ENCODE measurements at regions not wholly inside any gene's neighbourhood (a gene's known extent, or its start where the extent isn't known, plus 50 kb on each side); places are given as distances from the start of the nearest gene placed in this dataset.

GRCh38 chr21:25054689-25055088 lies 552.6 kb downstream of the MRPL39 start:
- TF ChIP-seq, protein P1, sequence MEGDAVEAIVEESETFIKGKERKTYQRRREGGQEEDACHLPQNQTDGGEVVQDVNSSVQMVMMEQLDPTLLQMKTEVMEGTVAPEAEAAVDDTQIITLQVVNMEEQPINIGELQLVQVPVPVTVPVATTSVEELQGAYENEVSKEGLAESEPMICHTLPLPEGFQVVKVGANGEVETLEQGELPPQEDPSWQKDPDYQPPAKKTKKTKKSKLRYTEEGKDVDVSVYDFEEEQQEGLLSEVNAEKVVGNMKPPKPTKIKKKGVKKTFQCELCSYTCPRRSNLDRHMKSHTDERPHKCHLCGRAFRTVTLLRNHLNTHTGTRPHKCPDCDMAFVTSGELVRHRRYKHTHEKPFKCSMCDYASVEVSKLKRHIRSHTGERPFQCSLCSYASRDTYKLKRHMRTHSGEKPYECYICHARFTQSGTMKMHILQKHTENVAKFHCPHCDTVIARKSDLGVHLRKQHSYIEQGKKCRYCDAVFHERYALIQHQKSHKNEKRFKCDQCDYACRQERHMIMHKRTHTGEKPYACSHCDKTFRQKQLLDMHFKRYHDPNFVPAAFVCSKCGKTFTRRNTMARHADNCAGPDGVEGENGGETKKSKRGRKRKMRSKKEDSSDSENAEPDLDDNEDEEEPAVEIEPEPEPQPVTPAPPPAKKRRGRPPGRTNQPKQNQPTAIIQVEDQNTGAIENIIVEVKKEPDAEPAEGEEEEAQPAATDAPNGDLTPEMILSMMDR (IDR thresholded peaks at IDR 0.05), result no peak
- no peak for TF ChIP-seq POLR2A (IDR thresholded peaks at IDR 0.05)
